ENCODE measurements at regions not wholly inside any gene's neighbourhood (a gene's known extent, or its start where the extent isn't known, plus 50 kb on each side); places are given as distances from the start of the nearest gene placed in this dataset.
"Not testable (repeated sequence)": the region's sequence is repeated elsewhere in the genome, so short reads cannot be mapped to it uniquely, and the experiment has no call there.

GRCh38 chr20:26279238-26279637 is 582.6 kb upstream of the ZNF337 start:
- in situ Hi-C loops (cut with MboI; ENCODE audit: low pct_ligation_motif_present in 1 of 4, low pct_unique_long_range_greater_than_20kb in 1 of 4, low sequenced_read_pairs in 3 of 4) (no loop called here), intact Hi-C loops (cut with DNase I; ENCODE audit: low total_unique reads) (no loop called here)
- Histone ChIP-seq H3K27me3 (no peaks in the 10 kb centered on the region), H3K9me3 (no peaks in the 10 kb centered on the region), H3K4me3 (no peak overlapping the region), H3K36me3 (no peaks in the 10 kb centered on the region), H3K4me1 (no peaks in the 10 kb centered on the region), H3K27ac (no peak overlapping the region)
- TF ChIP-seq, protein P1, sequence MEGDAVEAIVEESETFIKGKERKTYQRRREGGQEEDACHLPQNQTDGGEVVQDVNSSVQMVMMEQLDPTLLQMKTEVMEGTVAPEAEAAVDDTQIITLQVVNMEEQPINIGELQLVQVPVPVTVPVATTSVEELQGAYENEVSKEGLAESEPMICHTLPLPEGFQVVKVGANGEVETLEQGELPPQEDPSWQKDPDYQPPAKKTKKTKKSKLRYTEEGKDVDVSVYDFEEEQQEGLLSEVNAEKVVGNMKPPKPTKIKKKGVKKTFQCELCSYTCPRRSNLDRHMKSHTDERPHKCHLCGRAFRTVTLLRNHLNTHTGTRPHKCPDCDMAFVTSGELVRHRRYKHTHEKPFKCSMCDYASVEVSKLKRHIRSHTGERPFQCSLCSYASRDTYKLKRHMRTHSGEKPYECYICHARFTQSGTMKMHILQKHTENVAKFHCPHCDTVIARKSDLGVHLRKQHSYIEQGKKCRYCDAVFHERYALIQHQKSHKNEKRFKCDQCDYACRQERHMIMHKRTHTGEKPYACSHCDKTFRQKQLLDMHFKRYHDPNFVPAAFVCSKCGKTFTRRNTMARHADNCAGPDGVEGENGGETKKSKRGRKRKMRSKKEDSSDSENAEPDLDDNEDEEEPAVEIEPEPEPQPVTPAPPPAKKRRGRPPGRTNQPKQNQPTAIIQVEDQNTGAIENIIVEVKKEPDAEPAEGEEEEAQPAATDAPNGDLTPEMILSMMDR (IDR thresholded peaks at IDR 0.05), result no peak
- no peak for TF ChIP-seq EP300 (IDR thresholded peaks at IDR 0.05; ENCODE audit: low read depth)
- TF ChIP-seq POLR2A (IDR thresholded peaks at IDR 0.05), result no peak
- no peak for TF ChIP-seq POLR2AphosphoS5 (IDR thresholded peaks at IDR 0.05)
- WGBS, 2 donors (ENCODE audit: low coverage in 1 of 2), result 82 to 89% methylated on average over 5 of the region's 5 CpGs
- DNase-seq, result no peak

DNA sequence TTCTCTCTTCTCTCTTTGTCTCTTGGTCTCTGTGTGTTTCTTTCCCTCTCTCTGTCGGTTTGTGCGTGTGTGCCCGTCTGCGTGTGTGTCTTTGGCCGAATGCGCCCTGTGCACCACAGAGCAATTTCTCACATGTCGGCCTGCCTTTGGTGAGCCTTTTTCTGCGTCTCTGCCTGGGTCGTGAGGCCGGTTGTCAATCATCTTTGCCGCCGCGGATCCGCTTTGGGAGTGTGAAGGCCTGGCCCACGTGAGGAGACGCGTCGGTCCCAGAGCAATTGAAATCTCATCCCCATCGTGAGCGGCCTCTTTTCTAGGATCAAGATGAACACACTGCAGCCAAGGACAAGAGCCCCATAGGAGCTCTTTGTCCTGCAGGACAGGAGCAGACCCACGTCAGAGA is 580.7 kb upstream of the ZNF337 start:
- Histone ChIP-seq H3K27me3 (no peaks in the 10 kb centered on the region), H3K36me3 (no peaks in the 10 kb centered on the region), H3K9me3 (no peaks in the 10 kb centered on the region), H3K27ac (no peak overlapping the region), H3K4me1 (no peaks in the 10 kb centered on the region), H3K4me3 (no peak overlapping the region)
- WGBS, 2 donors (ENCODE audit: low coverage in 1 of 2), result 83 to 93% methylated on average over 7 to 21 of the region's 21 CpGs
- DNase-seq, result no peak
- intact Hi-C loops (cut with DNase I; ENCODE audit: low total_unique reads), result no loop called here
- TF ChIP-seq POLR2AphosphoS5 (IDR thresholded peaks at IDR 0.05), result no peak
- TF ChIP-seq POLR2A (IDR thresholded peaks at IDR 0.05), result no peak
- no peak for TF ChIP-seq EP300 (IDR thresholded peaks at IDR 0.05; ENCODE audit: low read depth)
- TF ChIP-seq, protein P1 (IDR thresholded peaks at IDR 0.05), result no peak
- in situ Hi-C loops (cut with MboI; ENCODE audit: low pct_ligation_motif_present in 1 of 4, low pct_unique_long_range_greater_than_20kb in 1 of 4, low sequenced_read_pairs in 3 of 4), result no loop called here

DNA sequence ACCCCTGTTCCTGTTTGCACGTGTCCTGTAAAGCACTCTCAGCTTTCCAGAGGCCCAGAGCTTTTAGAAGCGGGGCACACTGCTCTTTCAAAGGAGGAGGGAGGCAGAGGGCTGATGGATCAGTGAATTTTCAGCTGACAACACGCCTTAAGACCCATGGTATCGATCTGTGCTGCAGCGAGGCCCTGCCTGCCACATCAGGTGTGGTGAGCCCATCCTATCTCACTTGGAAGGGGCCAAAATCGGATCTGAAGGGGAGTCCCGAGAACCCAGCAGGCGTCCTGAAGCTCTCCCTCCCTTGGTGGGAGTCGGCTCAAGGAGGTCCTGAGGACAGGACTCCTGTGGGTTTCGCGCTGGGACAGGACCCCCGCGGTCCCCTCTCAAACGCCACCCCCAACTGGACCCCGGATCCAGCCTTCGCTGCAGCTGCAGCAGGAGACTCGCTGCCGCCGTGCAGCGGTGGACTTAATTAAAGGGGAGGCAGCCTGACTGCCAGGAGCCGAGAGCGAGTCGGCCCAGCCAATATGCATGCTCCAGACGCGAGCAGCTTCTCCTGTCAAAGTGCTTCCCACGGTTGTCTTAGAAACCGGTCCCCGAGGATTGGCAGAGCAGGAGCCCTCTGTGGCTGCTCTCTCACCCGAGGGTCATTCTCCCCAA is 580.0 kb upstream of the ZNF337 start:
- Histone ChIP-seq H3K9me3 (no peaks in the 10 kb centered on the region), H3K27ac (no peak overlapping the region), H3K27me3 (no peaks in the 10 kb centered on the region), H3K4me3 (no peak overlapping the region), H3K4me1 (no peaks in the 10 kb centered on the region), H3K36me3 (no peaks in the 10 kb centered on the region)
- no peak for DNase-seq
- intact Hi-C loops (cut with DNase I; ENCODE audit: low total_unique reads), result no loop called here
- TF ChIP-seq, protein P1 (IDR thresholded peaks at IDR 0.05), result no peak
- no peak for TF ChIP-seq EP300 (IDR thresholded peaks at IDR 0.05; ENCODE audit: low read depth)
- no peak for TF ChIP-seq POLR2AphosphoS5 (IDR thresholded peaks at IDR 0.05)
- no peak for TF ChIP-seq POLR2A (IDR thresholded peaks at IDR 0.05)
- in situ Hi-C loops (cut with MboI; ENCODE audit: low pct_ligation_motif_present in 1 of 4, low pct_unique_long_range_greater_than_20kb in 1 of 4, low sequenced_read_pairs in 3 of 4), result no loop called here
- 53% methylated on average over 28 of the region's 29 CpGs; no CpG with 5 or more reads in 1 of the 2 donors for WGBS, 2 donors (ENCODE audit: low coverage in 1 of 2)

- DNase-seq; H3K36me3 ChIP-seq; in situ Hi-C loops (cut with MboI; ENCODE audit: low pct_ligation_motif_present in 1 of 4, low pct_unique_long_range_greater_than_20kb in 1 of 4, low sequenced_read_pairs in 3 of 4); H3K4me1 ChIP-seq; intact Hi-C loops (cut with DNase I; ENCODE audit: low total_unique reads); H3K9me3 ChIP-seq; H3K4me3 ChIP-seq; H3K27ac ChIP-seq; H3K27me3 ChIP-seq: not testable (repeated sequence)
- WGBS, 2 donors (ENCODE audit: low coverage in 1 of 2), result 80 to 86% methylated on average over 1 to 3 of the region's 3 CpGs
These were observed 572.1 kb upstream of the ZNF337 start for GRCh38 chr20:26268762-26269161.

GRCh38 chr20:26260925-26261324 is 564.3 kb upstream of the ZNF337 start:
- H3K9me3 ChIP-seq; H3K36me3 ChIP-seq; in situ Hi-C loops (cut with MboI; ENCODE audit: low pct_ligation_motif_present in 1 of 4, low pct_unique_long_range_greater_than_20kb in 1 of 4, low sequenced_read_pairs in 3 of 4); H3K4me1 ChIP-seq; intact Hi-C loops (cut with DNase I; ENCODE audit: low total_unique reads); DNase-seq; H3K27ac ChIP-seq; H3K4me3 ChIP-seq; H3K27me3 ChIP-seq: not testable (repeated sequence)
- WGBS, 2 donors (ENCODE audit: low coverage in 1 of 2), result 33 to 70% methylated on average over 2 of the region's 2 CpGs

DNA sequence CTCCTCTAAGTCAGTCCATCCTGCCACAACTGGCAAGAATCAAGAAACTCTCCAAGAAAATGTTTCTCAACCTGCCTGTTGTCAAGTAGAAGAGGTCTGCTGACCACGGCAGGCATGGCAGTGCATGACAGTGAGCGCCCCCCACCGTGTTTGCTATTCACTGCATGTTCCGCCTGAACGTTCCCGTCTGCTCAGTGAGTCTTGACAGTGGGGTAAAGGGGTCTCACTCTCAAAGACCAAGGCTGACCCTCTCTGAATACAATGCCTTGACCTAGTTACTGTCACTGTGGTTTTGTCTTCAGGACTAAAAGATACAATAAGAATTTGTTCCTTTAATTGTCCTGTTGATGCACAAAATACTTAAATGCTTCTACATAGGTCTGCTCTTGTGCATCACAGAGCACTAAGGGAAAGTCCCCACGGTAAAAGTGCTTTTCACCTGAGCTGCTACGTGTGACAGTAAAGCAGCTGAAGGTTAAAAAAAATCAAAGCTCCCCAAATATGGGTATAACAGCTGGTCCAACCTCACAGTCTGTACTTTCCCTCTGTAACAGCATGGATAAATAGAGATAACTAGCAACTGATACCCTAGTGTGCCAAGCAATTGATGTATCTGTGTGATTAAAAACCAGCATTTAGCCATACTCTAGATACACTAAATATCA is 555.8 kb upstream of the ZNF337 start:
- in situ Hi-C loops (cut with MboI; ENCODE audit: low pct_ligation_motif_present in 1 of 4, low pct_unique_long_range_greater_than_20kb in 1 of 4, low sequenced_read_pairs in 3 of 4), result not testable (repeated sequence)

DNA sequence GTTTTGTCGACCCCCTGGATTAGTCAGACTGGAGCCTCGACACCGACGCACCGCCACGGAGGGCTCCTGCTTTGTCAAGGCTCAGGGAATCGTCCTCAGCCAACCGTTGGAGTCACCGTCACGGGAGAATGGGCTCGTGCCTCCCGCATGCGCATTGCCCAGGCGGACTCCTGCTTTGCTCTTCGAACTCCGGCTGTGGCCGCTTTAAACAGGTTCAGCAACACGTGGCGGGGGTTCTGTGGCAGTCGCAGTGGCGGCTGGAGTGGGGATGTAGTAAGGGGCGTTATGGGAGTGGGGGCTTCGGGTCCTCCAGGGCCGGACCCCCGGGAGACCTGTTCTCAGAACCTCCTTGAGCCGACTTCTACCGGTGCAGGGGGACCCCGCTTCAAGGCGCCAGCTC is 554.7 kb upstream of the ZNF337 start:
- H3K4me1 ChIP-seq; intact Hi-C loops (cut with DNase I; ENCODE audit: low total_unique reads); H3K4me3 ChIP-seq; H3K27me3 ChIP-seq; in situ Hi-C loops (cut with MboI; ENCODE audit: low pct_ligation_motif_present in 1 of 4, low pct_unique_long_range_greater_than_20kb in 1 of 4, low sequenced_read_pairs in 3 of 4); DNase-seq; H3K9me3 ChIP-seq; H3K36me3 ChIP-seq; H3K27ac ChIP-seq: not testable (repeated sequence)
- WGBS, 2 donors (ENCODE audit: low coverage in 1 of 2), result 80 to 91% methylated on average over 4 to 29 of the region's 29 CpGs

More for the DNA sequence above, 555.8 kb upstream of the ZNF337 start:
- WGBS, 2 donors (ENCODE audit: low coverage in 1 of 2), result 71 to 78% methylated on average over 7 to 8 of the region's 8 CpGs
- H3K9me3 ChIP-seq; intact Hi-C loops (cut with DNase I; ENCODE audit: low total_unique reads); H3K27me3 ChIP-seq; H3K27ac ChIP-seq; H3K4me3 ChIP-seq; H3K36me3 ChIP-seq; H3K4me1 ChIP-seq; DNase-seq: not testable (repeated sequence)

Measured in transverse colon (tissue), 4 donors.